ENCODE measurements at regions not wholly inside any gene's neighbourhood (a gene's known extent, or its start where the extent isn't known, plus 50 kb on each side); places are given as distances from the start of the nearest gene placed in this dataset.
A peak's percentile ranks its signal among the peaks of the same experiment; 100 is the strongest.

DNA sequence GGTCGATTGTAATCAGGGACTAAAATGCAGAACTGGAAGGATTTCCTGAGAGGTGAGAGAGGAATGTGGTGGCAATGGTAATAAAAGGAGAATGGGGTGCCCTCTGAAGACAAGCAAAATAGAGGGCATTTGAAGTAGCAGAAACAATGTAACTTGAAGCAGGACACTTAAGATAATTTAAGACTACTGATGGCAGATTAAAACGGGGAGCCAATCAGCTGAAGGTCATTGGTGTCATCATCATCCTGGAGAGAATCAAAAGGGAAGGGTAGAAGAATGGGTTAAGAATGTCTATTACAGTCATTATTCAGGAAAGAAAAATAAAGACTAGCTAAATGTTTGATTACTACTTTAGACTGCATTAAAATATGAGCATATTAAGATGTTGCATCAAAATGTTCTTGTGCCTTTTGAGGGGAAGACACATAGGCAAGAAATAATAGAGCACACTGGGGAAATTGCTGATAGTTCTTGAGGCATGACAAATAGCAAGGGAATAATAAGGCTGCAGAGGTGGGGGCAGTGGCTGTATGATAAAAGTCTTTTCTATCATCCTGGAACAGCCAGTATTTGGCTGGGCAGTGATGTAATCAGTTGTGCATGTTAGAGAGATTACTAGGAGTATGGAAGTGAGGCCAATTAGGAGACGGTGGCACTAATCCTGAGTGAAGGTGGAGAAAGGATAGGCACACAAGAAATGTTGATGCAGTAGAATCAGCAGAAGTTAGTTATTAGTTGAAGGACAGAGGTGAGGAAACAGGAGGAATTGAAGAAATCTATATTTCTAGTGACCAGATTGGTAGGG, 60.2 kb downstream of the CCDC71L start:
- DNase-seq (ENCODE audit: low spot score in 2 of 2): no peak
- intact Hi-C loops (cut with DNase I; ENCODE audit: low total_unique reads): no loop called here
- H3K4me3 ChIP-seq (ENCODE audit: low read depth, poor library complexity, severe bottlenecking): no peak overlapping the region
- WGBS, 2 donors: 72 to 78% methylated on average over 3 of the region's 3 CpGs
- no peak for TF ChIP-seq POLR2A (IDR thresholded peaks at IDR 0.05)
- TF ChIP-seq, protein P1, sequence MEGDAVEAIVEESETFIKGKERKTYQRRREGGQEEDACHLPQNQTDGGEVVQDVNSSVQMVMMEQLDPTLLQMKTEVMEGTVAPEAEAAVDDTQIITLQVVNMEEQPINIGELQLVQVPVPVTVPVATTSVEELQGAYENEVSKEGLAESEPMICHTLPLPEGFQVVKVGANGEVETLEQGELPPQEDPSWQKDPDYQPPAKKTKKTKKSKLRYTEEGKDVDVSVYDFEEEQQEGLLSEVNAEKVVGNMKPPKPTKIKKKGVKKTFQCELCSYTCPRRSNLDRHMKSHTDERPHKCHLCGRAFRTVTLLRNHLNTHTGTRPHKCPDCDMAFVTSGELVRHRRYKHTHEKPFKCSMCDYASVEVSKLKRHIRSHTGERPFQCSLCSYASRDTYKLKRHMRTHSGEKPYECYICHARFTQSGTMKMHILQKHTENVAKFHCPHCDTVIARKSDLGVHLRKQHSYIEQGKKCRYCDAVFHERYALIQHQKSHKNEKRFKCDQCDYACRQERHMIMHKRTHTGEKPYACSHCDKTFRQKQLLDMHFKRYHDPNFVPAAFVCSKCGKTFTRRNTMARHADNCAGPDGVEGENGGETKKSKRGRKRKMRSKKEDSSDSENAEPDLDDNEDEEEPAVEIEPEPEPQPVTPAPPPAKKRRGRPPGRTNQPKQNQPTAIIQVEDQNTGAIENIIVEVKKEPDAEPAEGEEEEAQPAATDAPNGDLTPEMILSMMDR (IDR thresholded peaks at IDR 0.05): no peak

DNA sequence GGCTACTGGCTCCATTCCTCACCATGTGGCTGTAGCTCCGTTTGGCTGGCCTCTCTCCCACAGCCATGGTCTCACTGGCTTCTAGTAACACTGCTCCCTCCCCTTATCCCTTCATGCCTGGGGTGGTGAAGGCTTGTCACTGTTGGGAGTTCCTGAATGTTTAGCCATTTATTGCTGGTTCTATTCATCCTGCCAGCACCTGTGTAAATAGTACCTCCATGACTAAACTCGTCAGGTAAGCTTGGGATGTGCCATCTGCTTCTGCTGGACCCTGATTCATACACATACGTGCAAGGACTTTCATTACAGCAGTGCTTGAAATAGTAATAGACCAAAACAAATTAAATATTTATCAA, 61.6 kb downstream of the CCDC71L start:
- intact Hi-C loops (cut with DNase I; ENCODE audit: low total_unique reads): no loop called here
- WGBS, 2 donors: 46 to 50% methylated on average over 3 of the region's 3 CpGs
- DNase-seq (ENCODE audit: low spot score in 2 of 2): no peak
- TF ChIP-seq POLR2A (IDR thresholded peaks at IDR 0.05): no peak
- TF ChIP-seq, protein P1 (IDR thresholded peaks at IDR 0.05): no peak
- no peak overlapping the region for H3K4me3 ChIP-seq (ENCODE audit: low read depth, poor library complexity, severe bottlenecking)

DNA sequence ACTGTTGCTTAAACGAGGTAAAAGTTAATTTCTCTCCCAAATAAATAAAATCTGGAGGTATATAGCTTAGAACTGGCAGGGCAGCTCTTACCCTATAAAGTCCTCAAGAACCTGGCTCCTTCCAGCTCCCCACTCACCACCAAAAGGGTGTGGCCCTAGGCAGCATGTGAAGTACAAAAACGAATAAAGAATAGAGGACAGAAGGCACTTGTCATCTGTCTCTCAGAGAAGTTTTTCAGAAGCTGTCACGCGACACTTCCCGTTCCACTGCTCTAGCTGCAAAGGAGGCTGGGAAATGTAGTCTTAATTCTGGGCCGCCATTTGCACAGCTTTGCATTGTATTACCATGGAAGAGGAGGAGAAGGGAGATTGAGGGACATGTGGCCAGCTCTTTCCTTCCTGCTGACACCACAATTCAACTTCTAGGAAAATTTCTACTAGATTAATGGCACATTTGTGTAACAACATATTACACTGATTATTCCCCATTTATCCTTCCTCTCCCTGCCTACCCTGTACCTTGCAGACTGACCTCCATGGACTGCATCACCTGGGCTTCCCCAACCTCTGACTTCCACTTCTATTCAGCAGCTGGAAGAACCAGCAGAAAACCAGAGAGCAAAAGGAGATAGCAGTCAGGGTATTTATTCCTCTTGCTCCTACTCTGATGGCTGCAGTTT, 62.2 kb downstream of the CCDC71L start:
- WGBS, 2 donors: 8 to 11% methylated on average over 6 of the region's 6 CpGs
- peak; percentile 73 to 88 for DNase-seq (ENCODE audit: low spot score in 2 of 2)
- intact Hi-C loops (cut with DNase I; ENCODE audit: low total_unique reads): no loop called here
- TF ChIP-seq, protein P1 (IDR thresholded peaks at IDR 0.05): no peak
- TF ChIP-seq POLR2A (IDR thresholded peaks at IDR 0.05): no peak
- H3K4me3 ChIP-seq (ENCODE audit: low read depth, poor library complexity, severe bottlenecking): no peak overlapping the region

DNA sequence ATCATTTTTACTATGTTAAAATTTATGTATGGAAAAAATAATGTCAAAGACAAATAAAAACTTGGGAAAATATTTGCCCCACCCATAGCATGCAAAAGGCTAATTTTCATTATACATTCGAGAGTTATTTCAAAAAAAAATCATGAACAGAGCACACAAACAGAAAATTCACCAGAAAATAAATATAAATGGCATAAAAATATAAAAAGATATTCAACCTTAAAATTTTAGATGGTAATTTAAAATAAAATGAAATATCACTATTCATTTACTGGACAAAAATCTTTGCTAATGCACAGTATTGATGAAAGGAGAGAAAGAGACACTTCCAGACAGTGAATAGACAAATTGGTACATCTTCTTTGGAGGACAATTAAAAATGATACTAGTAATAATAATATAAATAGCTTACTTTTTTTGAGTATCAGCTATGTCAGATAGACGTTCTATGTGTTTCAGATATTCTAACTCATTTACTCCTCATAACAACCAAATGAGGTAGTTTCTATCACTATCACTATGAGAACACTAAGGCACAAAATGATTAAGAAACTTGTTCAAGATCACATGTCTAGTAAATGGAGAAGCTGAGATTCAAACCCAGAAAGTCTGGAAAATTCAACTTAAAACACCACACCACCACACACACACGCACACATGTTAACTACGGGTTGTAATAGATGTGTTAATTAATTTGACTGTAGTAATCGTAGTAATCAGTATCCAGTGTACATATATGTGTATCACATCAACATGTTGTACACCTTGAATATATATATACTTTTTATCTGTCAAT, 63.0 kb downstream of the CCDC71L start:
- no peak for DNase-seq (ENCODE audit: low spot score in 2 of 2)
- 82 to 86% methylated on average over 5 of the region's 5 CpGs for WGBS, 2 donors
- H3K4me3 ChIP-seq (ENCODE audit: low read depth, poor library complexity, severe bottlenecking): no peak overlapping the region
- intact Hi-C loops (cut with DNase I; ENCODE audit: low total_unique reads): no loop called here
- TF ChIP-seq, protein P1 (IDR thresholded peaks at IDR 0.05): no peak
- no peak for TF ChIP-seq POLR2A (IDR thresholded peaks at IDR 0.05)

DNA sequence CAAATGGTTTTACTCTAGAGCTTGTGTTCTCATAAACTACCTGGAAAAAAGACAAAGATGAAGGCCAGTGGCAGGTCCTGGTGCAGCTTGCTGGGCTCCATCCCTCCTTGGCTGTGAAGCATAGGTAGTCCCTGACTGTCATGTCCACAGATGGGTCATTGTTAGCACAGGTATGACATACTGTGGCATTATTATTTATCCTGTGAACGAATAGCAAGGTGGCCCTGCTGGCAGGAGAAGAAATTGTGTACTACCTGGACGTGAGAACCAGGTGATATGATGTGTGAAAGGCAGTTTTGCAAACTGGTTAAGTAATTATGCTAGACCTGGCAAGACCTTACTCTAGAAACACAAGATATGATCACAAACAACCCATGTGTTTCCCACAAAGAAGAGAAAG, 63.9 kb downstream of the CCDC71L start:
- no peak for DNase-seq (ENCODE audit: low spot score in 2 of 2)
- intact Hi-C loops (cut with DNase I; ENCODE audit: low total_unique reads): no loop called here
- WGBS, 2 donors: 65 to 74% methylated on average over 2 of the region's 2 CpGs
- TF ChIP-seq, protein P1 (IDR thresholded peaks at IDR 0.05): no peak
- no peak for TF ChIP-seq POLR2A (IDR thresholded peaks at IDR 0.05)
- H3K4me3 ChIP-seq (ENCODE audit: low read depth, poor library complexity, severe bottlenecking): no peak overlapping the region
